ENCODE measurements at regions not wholly inside any gene's neighbourhood (a gene's known extent, or its start where the extent isn't known, plus 50 kb on each side); places are given as distances from the start of the nearest gene placed in this dataset.

DNA sequence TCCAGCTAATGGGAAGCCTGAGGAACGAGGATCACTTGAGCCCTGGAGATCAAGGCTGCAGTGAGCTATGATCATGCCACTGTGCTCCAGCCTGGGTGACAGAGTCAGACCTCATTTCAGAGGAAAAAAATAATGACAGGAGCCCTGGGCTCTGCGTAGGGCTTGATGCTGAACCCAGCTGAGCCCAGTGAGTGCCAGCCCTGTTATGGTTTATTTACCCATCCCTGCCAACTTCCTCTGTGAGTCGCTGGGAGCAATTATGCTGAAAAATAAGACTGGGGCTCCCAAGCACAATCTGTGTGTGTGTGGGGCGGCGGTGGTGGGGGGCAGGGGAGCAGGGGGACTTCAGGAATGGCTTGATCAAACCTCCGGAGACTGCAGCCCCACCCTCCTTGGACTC lies 75.9 kb upstream of the PMEPA1 start:
- Histone ChIP-seq H3K4me3 (ENCODE audit: control insufficient read depth in 2 of 3, extremely low read depth in 1 of 3, insufficient read depth in 2 of 3, low read depth in 1 of 3, low read length in 3 of 3) (no peak overlapping the region), H3K79me2 (ENCODE audit: control insufficient read depth, insufficient read depth, low read length) (no peaks in the 10 kb centered on the region), H3K27ac (ENCODE audit: control insufficient read depth, insufficient read depth, low read length) (no peak overlapping the region), H3K9ac (ENCODE audit: control insufficient read depth, extremely low read depth, insufficient read depth, low read length) (no peak overlapping the region), H3K4me1 (ENCODE audit: control insufficient read depth, extremely low read depth, insufficient read depth, low read length) (no peaks in the 10 kb centered on the region), H2AFZ (ENCODE audit: control insufficient read depth, low read length) (no peak overlapping the region), H3K4me2 (ENCODE audit: control insufficient read depth, extremely low read depth, insufficient read depth, low read depth, low read length) (no peak overlapping the region), H3K27me3 (ENCODE audit: control insufficient read depth, extremely low read depth, insufficient read depth, low read length) (peaks cover 64% of the 10 kb centered on the region), H3K9me1 (ENCODE audit: control insufficient read depth, extremely low read depth, insufficient read depth, low read length) (no peaks in the 10 kb centered on the region), H3K9me3 (ENCODE audit: control insufficient read depth, low read depth, low read length) (no peaks in the 10 kb centered on the region), H4K20me1 (ENCODE audit: control insufficient read depth, extremely low read depth, insufficient read depth, low read length) (no peaks in the 10 kb centered on the region), H3K36me3 (ENCODE audit: control insufficient read depth in 2 of 2, extremely low read depth in 1 of 2, insufficient read depth in 2 of 2, low read length in 2 of 2) (no peaks in the 10 kb centered on the region)
- dilution Hi-C loops (cut with MboI; ENCODE audit: extremely low pct_ligation_motif_present, low sequenced_read_pairs), result no loop called here
- no peak for TF ChIP-seq EZH2 (IDR thresholded peaks at IDR 0.05; ENCODE audit: low read length)
- TF ChIP-seq, protein P1, sequence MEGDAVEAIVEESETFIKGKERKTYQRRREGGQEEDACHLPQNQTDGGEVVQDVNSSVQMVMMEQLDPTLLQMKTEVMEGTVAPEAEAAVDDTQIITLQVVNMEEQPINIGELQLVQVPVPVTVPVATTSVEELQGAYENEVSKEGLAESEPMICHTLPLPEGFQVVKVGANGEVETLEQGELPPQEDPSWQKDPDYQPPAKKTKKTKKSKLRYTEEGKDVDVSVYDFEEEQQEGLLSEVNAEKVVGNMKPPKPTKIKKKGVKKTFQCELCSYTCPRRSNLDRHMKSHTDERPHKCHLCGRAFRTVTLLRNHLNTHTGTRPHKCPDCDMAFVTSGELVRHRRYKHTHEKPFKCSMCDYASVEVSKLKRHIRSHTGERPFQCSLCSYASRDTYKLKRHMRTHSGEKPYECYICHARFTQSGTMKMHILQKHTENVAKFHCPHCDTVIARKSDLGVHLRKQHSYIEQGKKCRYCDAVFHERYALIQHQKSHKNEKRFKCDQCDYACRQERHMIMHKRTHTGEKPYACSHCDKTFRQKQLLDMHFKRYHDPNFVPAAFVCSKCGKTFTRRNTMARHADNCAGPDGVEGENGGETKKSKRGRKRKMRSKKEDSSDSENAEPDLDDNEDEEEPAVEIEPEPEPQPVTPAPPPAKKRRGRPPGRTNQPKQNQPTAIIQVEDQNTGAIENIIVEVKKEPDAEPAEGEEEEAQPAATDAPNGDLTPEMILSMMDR (optimal IDR thresholded peaks at IDR 0.05 in 1 of 3, IDR thresholded peaks at IDR 0.05 in 1 of 3, conservative IDR thresholded peaks at IDR 0.05 in 1 of 3; ENCODE audit: extremely low read depth in 1 of 3, insufficient read depth in 2 of 3, low read length in 3 of 3), result no peak
- no peak for DNase-seq (ENCODE audit: low read depth, low spot score)
- FAIRE-seq, result no peak

DNA sequence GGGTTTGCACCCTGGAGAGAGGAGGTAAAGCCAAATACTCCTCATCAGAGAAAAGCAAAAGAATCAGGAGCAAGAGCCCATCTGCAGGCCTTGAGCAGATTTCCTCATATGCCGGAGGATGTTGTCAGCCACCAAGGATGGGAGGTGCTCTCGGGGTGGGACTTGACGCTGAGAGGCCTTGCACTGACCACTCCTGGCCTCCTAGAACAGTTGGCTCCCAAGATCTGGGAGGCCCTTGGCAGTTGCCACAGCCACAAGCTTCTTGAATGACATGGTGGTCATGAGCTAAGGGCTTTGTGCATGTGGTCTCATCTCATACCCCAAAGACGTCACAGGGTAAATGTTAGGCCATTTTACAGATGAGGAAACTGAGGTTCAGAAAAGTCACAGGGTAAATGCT lies 75.2 kb upstream of the PMEPA1 start:
- H3K4me2 ChIP-seq (ENCODE audit: control insufficient read depth, extremely low read depth, insufficient read depth, low read depth, low read length), result no peak overlapping the region
- H3K79me2 ChIP-seq (ENCODE audit: control insufficient read depth, insufficient read depth, low read length), result no peaks in the 10 kb centered on the region
- no peaks in the 10 kb centered on the region for H3K9me3 ChIP-seq (ENCODE audit: control insufficient read depth, low read depth, low read length)
- no peak overlapping the region for H3K27ac ChIP-seq (ENCODE audit: control insufficient read depth, insufficient read depth, low read length)
- no peak overlapping the region for H3K4me3 ChIP-seq (ENCODE audit: control insufficient read depth in 2 of 3, extremely low read depth in 1 of 3, insufficient read depth in 2 of 3, low read depth in 1 of 3, low read length in 3 of 3)
- H3K9ac ChIP-seq (ENCODE audit: control insufficient read depth, extremely low read depth, insufficient read depth, low read length), result no peak overlapping the region
- H3K36me3 ChIP-seq (ENCODE audit: control insufficient read depth in 2 of 2, extremely low read depth in 1 of 2, insufficient read depth in 2 of 2, low read length in 2 of 2), result no peaks in the 10 kb centered on the region
- no peak overlapping the region for H2AFZ ChIP-seq (ENCODE audit: control insufficient read depth, low read length)
- dilution Hi-C loops (cut with MboI; ENCODE audit: extremely low pct_ligation_motif_present, low sequenced_read_pairs), result no loop called here
- H3K4me1 ChIP-seq (ENCODE audit: control insufficient read depth, extremely low read depth, insufficient read depth, low read length), result no peaks in the 10 kb centered on the region
- DNase-seq (ENCODE audit: low read depth, low spot score), result no peak
- H4K20me1 ChIP-seq (ENCODE audit: control insufficient read depth, extremely low read depth, insufficient read depth, low read length), result no peaks in the 10 kb centered on the region
- FAIRE-seq, result no peak
- H3K9me1 ChIP-seq (ENCODE audit: control insufficient read depth, extremely low read depth, insufficient read depth, low read length), result no peaks in the 10 kb centered on the region
- peaks cover 69% of the 10 kb centered on the region for H3K27me3 ChIP-seq (ENCODE audit: control insufficient read depth, extremely low read depth, insufficient read depth, low read length)
- TF ChIP-seq, protein P1 (optimal IDR thresholded peaks at IDR 0.05 in 1 of 3, IDR thresholded peaks at IDR 0.05 in 1 of 3, conservative IDR thresholded peaks at IDR 0.05 in 1 of 3; ENCODE audit: extremely low read depth in 1 of 3, insufficient read depth in 2 of 3, low read length in 3 of 3), result no peak
- TF ChIP-seq EZH2 (IDR thresholded peaks at IDR 0.05; ENCODE audit: low read length), result no peak
